PC-9 (cell line): ENCODE measurements at regions not wholly inside any gene's neighbourhood (a gene's known extent, or its start where the extent isn't known, plus 50 kb on each side); places are given as distances from the start of the nearest gene placed in this dataset.

ENCODE experiments used
- BruUV-seq: library from RNA; stranded (reverse); fragments of 400-500 nt; replicated peaks from 2 replicates; lab custom pipeline; 2021; lab: Mats Ljungman, UMichigan
- CTCF ChIA-PET: fragments of 300-600 bp; sonication (Branson Sonifier 250); formaldehyde crosslinking; loops from one replicate; lab custom pipeline; 2022; ENCODE audit warnings: antibody characterized with exemption; lab: Charles Lee
- POLR2A ChIA-PET: fragments of 300-600 bp; sonication (Branson Sonifier 250); formaldehyde crosslinking; loops from one replicate; lab custom pipeline; 2022; ENCODE audit warnings: antibody characterized with exemption; ENCODE audit not compliant: unreplicated experiment; lab: Charles Lee
- DNase-seq, 2 experiments: peaks; one replicate each; pipeline versions ENCODE4 v3.0.0 to v3.0.0-alpha.2; 2015 to 2022; ENCODE audit warnings: mixed read lengths in 1 of 2
- H2AFZ ChIP-seq: fragments of 200-600 bp; sonication (generic); 2 replicates; pipeline ENCODE4 v1.8.1; 2017; ENCODE audit warnings: antibody characterized with exemption
- H3F3A ChIP-seq: fragments of 200-600 bp; sonication (generic); 2 replicates; pipeline ENCODE4 v1.8.1; 2017; ENCODE audit warnings: antibody characterized with exemption, mild to moderate bottlenecking, low read depth; ENCODE audit not compliant: insufficient read depth
- H3K27ac ChIP-seq: fragments of 200-600 bp; sonication (generic); 2 replicates; pipeline ENCODE4 v1.6.1; 2016; ENCODE audit warnings: mixed run types
- H3K27me3 ChIP-seq: fragments of 200-600 bp; sonication (generic); 2 replicates; pipeline ENCODE4 v1.6.1; 2016; ENCODE audit warnings: low read depth, mixed run types; ENCODE audit not compliant: insufficient read depth
- H3K36me3 ChIP-seq: fragments of 200-600 bp; sonication (generic); 2 replicates; pipeline ENCODE4 v1.6.1; 2016; ENCODE audit warnings: low read depth, mixed run types
- H3K4me1 ChIP-seq: fragments of 200-600 bp; sonication (generic); replicated peaks from 2 replicates; pipeline ENCODE4 v1.6.1; 2016; ENCODE audit warnings: mixed run types; ENCODE audit not compliant: insufficient read depth
- H3K4me2 ChIP-seq: fragments of 200-600 bp; sonication (generic); 2 replicates; pipeline ENCODE4 v1.6.1; 2017; ENCODE audit warnings: mixed run types
- H3K4me3 ChIP-seq: fragments of 200-600 bp; sonication (generic); 2 replicates; pipeline ENCODE4 v1.6.1; 2016; ENCODE audit warnings: mixed run types
- H3K79me2 ChIP-seq: fragments of 200-600 bp; sonication (generic); 2 replicates; pipeline ENCODE4 v1.6.1; 2017; ENCODE audit warnings: low read depth, mixed run types
- H3K9me2 ChIP-seq: fragments of 200-600 bp; sonication (generic); 2 replicates; pipeline ENCODE4 v1.8.1; 2017; ENCODE audit warnings: mild to moderate bottlenecking; ENCODE audit not compliant: insufficient read depth
- H3K9me3 ChIP-seq: fragments of 200-600 bp; sonication (generic); 2 replicates; pipeline ENCODE4 v1.8.1; 2016; ENCODE audit warnings: low read depth; ENCODE audit not compliant: insufficient read depth
- H4K20me1 ChIP-seq: fragments of 200-600 bp; sonication (generic); 2 replicates; pipeline ENCODE4 v1.8.1; 2017; ENCODE audit not compliant: insufficient read depth
- CTCF ChIP-seq: fragments of 200-600 bp; sonication (generic); conservative IDR thresholded peaks from 2 replicates; pipeline ENCODE4 v1.6.1; 2017; ENCODE audit warnings: mixed run types, antibody characterized with exemption, mild to moderate bottlenecking, moderate library complexity
- EZH2 ChIP-seq: fragments of 200-600 bp; sonication (generic); IDR thresholded peaks from 2 replicates; pipeline ENCODE4 v1.8.0; 2017; ENCODE audit warnings: antibody characterized with exemption, low read depth
- intact Hi-C: fragments of 100-400 bp; cut with micrococcal nuclease; formaldehyde crosslinking; loops from one replicate; pipeline ENCODE4 v1.10.0; 2022; ENCODE audit not compliant: unreplicated experiment

- no peak overlapping the region for H3K4me2 ChIP-seq
- H3K9me2 ChIP-seq = no peaks in the 10 kb centered on the region
- H3K27ac ChIP-seq = no peak overlapping the region
- no peaks in the 10 kb centered on the region; the same call in 1 of the 2 replicates for H3F3A ChIP-seq
- TF ChIP-seq CTCF = peak; percentile 83
- no peak for TF ChIP-seq EZH2
- no peaks in the 10 kb centered on the region for H3K79me2 ChIP-seq
- ChIA-PET POLR2A (no interaction called here), CTCF (interaction anchor here (0.8 to 1.4 kb wide), 5 partner anchors 30 to 144 kb away, joined by 3 to 6 read pairs (median 5); no protein-coding TSS in a partner anchor)
- H2AFZ ChIP-seq = no peak overlapping the region
- H3K27me3 ChIP-seq = no peaks in the 10 kb centered on the region
- H3K4me1 ChIP-seq = no peaks in the 10 kb centered on the region
- no peak overlapping the region for H3K4me3 ChIP-seq
- H3K9me3 ChIP-seq = no peaks in the 10 kb centered on the region; the same call in 1 of the 2 replicates
- BruUV-seq = no TSS peak
- intact Hi-C loops = loop anchor here (1.0 to 5.0 kb wide), 4 partner anchors 66 to 307 kb away; partner anchors contain the start of gene PERP
- H4K20me1 ChIP-seq = no peaks in the 10 kb centered on the region
- no peaks in the 10 kb centered on the region for H3K36me3 ChIP-seq
- DNase-seq = peak in 1 of 2 experiments; percentile 14
Measured at GRCh38 chr6:137799950-137800568, 67.0 kb upstream of the TNFAIP3 start.

- H3F3A ChIP-seq = no peaks in the 10 kb centered on the region; the same call in 1 of the 2 replicates
- no peak overlapping the region for H3K27ac ChIP-seq
- H3K79me2 ChIP-seq = no peaks in the 10 kb centered on the region
- no peaks in the 10 kb centered on the region for H3K27me3 ChIP-seq
- H3K9me3 ChIP-seq = no peaks in the 10 kb centered on the region; the same call in 1 of the 2 replicates
- H3K9me2 ChIP-seq = no peaks in the 10 kb centered on the region
- BruUV-seq = no TSS peak
- H2AFZ ChIP-seq = no peak overlapping the region
- no peaks in the 10 kb centered on the region for H3K4me1 ChIP-seq
- H3K4me2 ChIP-seq = no peak overlapping the region
- H4K20me1 ChIP-seq = no peaks in the 10 kb centered on the region
- ChIA-PET CTCF (no interaction called here), POLR2A (no interaction called here)
- H3K36me3 ChIP-seq = no peaks in the 10 kb centered on the region
- no peak for TF ChIP-seq CTCF
- no peak for TF ChIP-seq EZH2
- DNase-seq = no peak
- intact Hi-C loops = loop anchor here (1.0 to 5.0 kb wide), 4 partner anchors 66 to 307 kb away; partner anchors contain the start of gene PERP
- no peak overlapping the region for H3K4me3 ChIP-seq
Measured at GRCh38 chr6:137800762-137801161, 66.3 kb upstream of the TNFAIP3 start.

- Histone ChIP-seq H3K27ac (no peak overlapping the region), H3K9me3 (no peaks in the 10 kb centered on the region; the same call in 1 of the 2 replicates), H3K9me2 (no peaks in the 10 kb centered on the region), H3K4me3 (no peak overlapping the region), H3K27me3 (no peaks in the 10 kb centered on the region), H4K20me1 (no peaks in the 10 kb centered on the region), H3K4me1 (no peaks in the 10 kb centered on the region), H3K4me2 (no peak overlapping the region), H3K79me2 (no peaks in the 10 kb centered on the region), H3K36me3 (no peaks in the 10 kb centered on the region), H3F3A (no peaks in the 10 kb centered on the region; the same call in 1 of the 2 replicates), H2AFZ (no peak overlapping the region)
- intact Hi-C loops = loop anchor here (2.0 to 5.0 kb wide), 2 partner anchors 93 to 306 kb away; partner anchors contain the start of gene PERP
- no TSS peak for BruUV-seq
- ChIA-PET POLR2A (no interaction called here), CTCF (no interaction called here)
- TF ChIP-seq EZH2 (no peak), CTCF (no peak)
- DNase-seq = no peak
Measured at GRCh38 chr6:137801352-137802114, 65.5 kb upstream of the TNFAIP3 start.
